ENCODE measurements at regions not wholly inside any gene's neighbourhood (a gene's known extent, or its start where the extent isn't known, plus 50 kb on each side); places are given as distances from the start of the nearest gene placed in this dataset.

GRCh38 chr2:195498176-195498575 lies 158.8 kb upstream of the SLC39A10 start:
- peak in 1 of 2 donors; percentile 21 for DNase-seq (ENCODE audit: low read depth in 2 of 2)

DNA sequence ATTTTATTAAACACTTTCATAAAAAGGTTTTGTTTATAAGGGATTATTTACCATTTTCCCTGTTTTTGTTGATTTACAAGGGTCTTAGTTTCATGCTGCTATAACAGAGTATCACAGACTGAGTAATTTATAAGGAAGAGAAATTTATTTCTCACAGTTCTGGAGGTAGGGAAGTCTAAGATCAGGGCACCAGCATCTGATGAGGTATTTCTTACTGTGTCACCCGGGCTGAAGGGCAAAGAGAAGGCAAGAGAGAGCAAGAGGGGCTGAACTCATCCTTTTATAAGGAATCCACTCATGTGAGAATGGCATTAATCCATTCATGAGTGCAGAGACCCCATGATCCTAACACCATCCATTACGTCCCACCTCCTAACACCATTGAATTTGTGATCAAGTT lies 160.0 kb upstream of the SLC39A10 start:
- no peak for DNase-seq (ENCODE audit: low read depth in 2 of 2)

GRCh38 chr2:195495966-195496365 lies 161.1 kb upstream of the SLC39A10 start:
- DNase-seq (ENCODE audit: low read depth in 2 of 2): no peak

GRCh38 chr2:195495351-195495750 lies 161.7 kb upstream of the SLC39A10 start:
- DNase-seq (ENCODE audit: low read depth in 2 of 2): no peak

DNA sequence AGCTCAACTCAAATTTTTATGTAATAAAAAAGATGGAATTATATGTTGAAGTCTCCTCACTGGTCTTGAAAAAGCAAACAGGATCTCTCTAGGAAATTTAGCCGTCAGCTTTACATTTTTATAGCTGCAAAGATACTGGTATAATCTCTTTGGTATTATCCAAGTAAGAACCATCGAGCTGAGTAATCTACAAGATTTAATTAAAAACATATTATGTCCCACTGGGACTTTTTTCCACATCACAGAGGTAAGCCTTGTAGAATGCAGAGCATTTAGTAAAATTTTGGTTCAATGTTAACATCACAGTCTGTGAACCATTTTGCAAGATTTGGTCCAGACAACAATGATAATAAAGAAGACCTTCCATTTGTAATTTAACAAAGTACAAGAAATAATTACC lies 162.6 kb upstream of the SLC39A10 start:
- no peak for DNase-seq (ENCODE audit: low read depth in 2 of 2)

DNA sequence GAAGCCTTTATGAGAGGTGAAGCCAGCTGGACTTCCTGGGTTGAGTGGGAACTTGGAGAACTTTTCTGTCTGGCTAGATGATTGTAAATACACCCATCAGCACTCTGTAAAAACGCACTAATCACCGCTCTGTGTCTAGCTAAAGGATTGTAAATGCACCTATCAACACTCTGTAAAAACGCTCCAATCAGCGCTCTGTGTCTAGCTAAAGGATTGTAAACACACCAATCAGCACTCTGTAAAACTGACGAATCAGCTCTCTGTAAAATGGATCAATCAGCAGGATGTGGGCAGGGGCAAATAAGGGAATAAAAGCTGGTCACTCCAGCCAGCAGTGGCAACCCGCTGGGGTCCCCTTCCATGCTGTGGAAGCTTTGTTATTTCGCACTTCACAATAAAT lies 163.6 kb upstream of the SLC39A10 start:
- DNase-seq (ENCODE audit: low read depth in 2 of 2): no peak

GRCh38 chr2:195490319-195490718 lies 166.7 kb upstream of the SLC39A10 start:
- no peak for DNase-seq (ENCODE audit: low read depth in 2 of 2)

- no peak for DNase-seq (ENCODE audit: low read depth in 2 of 2)
Observed at GRCh38 chr2:195489101-195489500, 167.9 kb upstream of the SLC39A10 start.

DNA sequence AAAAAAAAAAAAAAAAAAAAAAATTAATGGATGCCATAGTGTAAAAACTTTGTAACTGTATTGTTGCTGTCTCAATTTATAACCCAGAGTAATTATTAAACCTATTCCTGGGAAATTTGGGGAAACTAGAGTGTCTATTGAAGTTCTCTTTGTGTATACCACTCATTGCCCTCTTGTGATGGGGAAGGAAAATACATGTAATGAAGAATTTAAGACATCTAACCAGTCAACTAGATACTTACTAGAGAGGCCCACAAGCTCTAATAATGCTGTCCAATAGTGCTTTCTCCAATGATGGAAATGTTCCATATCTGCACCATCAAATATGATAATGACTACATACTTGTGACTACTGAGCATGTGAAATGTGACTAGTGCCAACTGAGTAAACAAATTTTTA lies 168.5 kb upstream of the SLC39A10 start:
- no peak for DNase-seq (ENCODE audit: low read depth in 2 of 2)

DNA sequence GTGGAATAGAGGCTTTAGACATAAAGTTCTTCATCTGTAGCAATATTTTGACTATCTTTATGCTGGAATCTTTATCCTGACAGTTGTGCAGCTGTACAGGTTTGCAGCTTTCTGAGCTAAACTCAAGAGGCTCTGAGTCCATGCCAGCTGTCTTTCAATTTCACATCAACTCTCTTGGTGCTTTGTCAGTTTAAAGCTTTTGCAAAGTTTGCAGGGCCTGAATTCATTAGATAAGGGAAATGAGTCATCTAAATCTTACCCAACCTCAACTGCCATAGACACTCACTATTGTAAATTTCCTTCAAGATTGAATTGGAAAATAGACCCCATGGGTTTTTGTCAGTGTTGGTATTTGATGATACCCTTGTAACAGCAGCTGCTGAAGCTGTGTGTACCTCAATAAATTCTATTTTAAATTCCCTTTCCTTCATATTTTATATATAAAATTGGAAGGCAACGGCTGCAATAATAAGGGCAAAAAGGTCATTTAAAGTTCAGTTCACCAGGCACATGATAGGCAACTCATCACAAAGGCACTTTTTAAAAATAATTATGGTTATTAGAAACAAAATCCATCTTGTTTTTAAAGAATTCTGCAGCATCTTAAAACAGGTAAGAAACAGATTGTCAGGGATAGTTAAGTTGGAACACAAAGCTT lies 169.9 kb upstream of the SLC39A10 start:
- DNase-seq (ENCODE audit: low read depth in 2 of 2): no peak

DNA sequence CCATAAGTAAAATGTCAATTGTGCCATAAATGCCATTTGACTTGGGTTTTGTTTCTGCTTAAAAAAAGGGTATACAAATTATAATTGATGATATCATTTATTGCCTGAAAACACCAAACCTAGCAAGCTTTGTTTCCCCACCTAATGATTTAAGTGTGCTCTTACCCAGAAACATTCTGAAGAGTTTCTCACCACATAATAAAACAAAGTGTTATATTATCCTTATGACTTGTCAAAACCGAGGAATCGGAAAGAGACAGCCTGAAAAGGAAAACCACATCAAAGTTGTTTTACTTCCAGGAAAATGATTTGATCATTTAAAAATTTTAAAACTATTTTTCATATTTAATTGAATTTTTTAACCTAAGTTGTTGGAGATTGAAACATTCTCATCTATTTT lies 170.5 kb upstream of the SLC39A10 start:
- no peak for DNase-seq (ENCODE audit: low read depth in 2 of 2)

- DNase-seq (ENCODE audit: low read depth in 2 of 2): no peak
Observed at GRCh38 chr2:195482010-195482409, 175.0 kb upstream of the SLC39A10 start.

GRCh38 chr2:195480121-195480520 lies 176.9 kb upstream of the SLC39A10 start:
- DNase-seq (ENCODE audit: low read depth in 2 of 2): no peak

- DNase-seq (ENCODE audit: low read depth in 2 of 2): no peak
Observed at GRCh38 chr2:195479407-195479806, 177.6 kb upstream of the SLC39A10 start.

DNA sequence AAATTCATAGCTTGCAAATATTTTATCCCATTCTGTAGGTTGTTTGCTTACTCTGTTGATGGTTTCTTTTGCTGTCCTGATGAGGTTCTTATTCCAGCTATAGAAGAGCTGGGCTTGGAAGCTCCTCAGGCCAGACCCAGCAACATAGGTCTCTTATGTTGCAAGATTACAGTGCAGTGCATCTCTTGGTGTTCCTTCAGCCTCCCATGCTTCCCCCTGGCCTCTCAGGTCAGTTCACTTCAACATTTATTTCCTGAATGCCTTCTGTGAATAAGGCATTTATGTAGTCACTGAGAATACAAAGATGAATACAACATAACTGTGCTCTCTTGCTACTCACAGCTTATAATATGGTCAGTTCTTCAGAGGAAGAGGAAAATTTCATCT lies 179.0 kb upstream of the SLC39A10 start:
- no peak for DNase-seq (ENCODE audit: low read depth in 2 of 2)

- no peak for DNase-seq (ENCODE audit: low read depth in 2 of 2)
Observed at GRCh38 chr2:195477248-195477995, 179.6 kb upstream of the SLC39A10 start.

- no peak for DNase-seq (ENCODE audit: low read depth in 2 of 2)
Observed at GRCh38 chr2:195475336-195475735, 181.7 kb upstream of the SLC39A10 start.

DNA sequence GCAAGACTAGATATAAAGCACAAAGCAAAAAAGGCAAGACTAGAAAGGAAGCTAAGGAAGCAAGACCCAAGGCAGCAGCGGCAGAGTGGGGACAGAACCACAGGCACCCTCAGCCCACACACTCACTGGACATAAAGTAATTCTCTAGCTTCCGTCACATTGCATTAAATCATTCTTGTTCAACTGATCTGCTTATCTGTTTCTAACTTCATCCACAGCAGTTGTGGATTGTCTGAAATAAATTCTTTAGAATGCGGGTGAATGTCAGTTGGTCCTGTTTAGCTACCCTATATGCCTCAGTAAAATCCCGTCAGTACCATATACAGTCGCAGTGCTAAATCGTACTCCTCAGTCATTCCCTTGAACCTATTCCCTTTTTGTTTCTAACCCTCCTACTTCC lies 183.2 kb upstream of the SLC39A10 start:
- no peak for DNase-seq (ENCODE audit: low read depth in 2 of 2)

GRCh38 chr2:195472501-195473234 lies 184.4 kb upstream of the SLC39A10 start:
- no peak for DNase-seq (ENCODE audit: low read depth in 2 of 2)

- DNase-seq (ENCODE audit: low read depth in 2 of 2): no peak
Observed at GRCh38 chr2:195471807-195472206, 185.2 kb upstream of the SLC39A10 start.

- no peak for DNase-seq (ENCODE audit: low read depth in 2 of 2)
Observed at GRCh38 chr2:195471163-195471562, 185.9 kb upstream of the SLC39A10 start.

GRCh38 chr2:195470622-195471021 lies 186.4 kb upstream of the SLC39A10 start:
- DNase-seq (ENCODE audit: low read depth in 2 of 2): no peak

DNA sequence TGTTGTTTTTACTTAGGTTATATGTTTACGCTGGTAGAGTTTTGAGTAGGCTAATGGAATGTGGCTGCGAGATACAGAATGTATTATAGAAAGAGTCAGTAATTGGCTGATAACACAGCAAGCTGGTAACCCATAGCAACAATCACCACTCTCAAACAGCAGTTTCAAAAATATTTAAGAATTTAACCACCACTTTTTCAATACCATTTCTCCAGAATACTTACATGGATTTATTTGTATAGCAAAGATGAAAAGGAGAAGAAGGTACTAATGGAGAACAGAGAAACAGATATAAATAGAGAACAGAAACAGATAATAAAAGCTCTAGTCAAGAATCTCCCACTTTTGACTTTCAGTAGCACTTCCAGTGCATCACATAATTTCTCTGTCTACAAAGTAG lies 188.3 kb upstream of the SLC39A10 start:
- no peak for DNase-seq (ENCODE audit: low read depth in 2 of 2)

Data from dermis microvascular lymphatic vessel endothelial cell (primary cell).